GM18511 (cell line): ENCODE measurements at regions not wholly inside any gene's neighbourhood (a gene's known extent, or its start where the extent isn't known, plus 50 kb on each side); places are given as distances from the start of the nearest gene placed in this dataset.
A peak's percentile ranks its signal among the peaks of the same experiment; 100 is the strongest.
"Not testable (repeated sequence)": the region's sequence is repeated elsewhere in the genome, so short reads cannot be mapped to it uniquely, and the experiment has no call there.

Experiments
- ATAC-seq: cut with Tn5 transposase; IDR thresholded peaks from one replicate; pipeline ENCODE4 v1.9.1; 2021; ENCODE audit warnings: mild to moderate bottlenecking, moderate library complexity; ENCODE audit not compliant: unreplicated experiment

GRCh38 chr14:42481714-42482113 lies 875.0 kb downstream of the LRFN5 start:
- not testable (repeated sequence) for ATAC-seq

GRCh38 chr14:42480255-42480654 lies 873.6 kb downstream of the LRFN5 start:
- peak; percentile 75 for ATAC-seq

GRCh38 chr14:42475289-42475688 lies 868.6 kb downstream of the LRFN5 start:
- ATAC-seq = no peak

- ATAC-seq = peak; percentile 21
Measured at GRCh38 chr14:42470427-42470719, 863.7 kb downstream of the LRFN5 start.

GRCh38 chr14:42469637-42470426 lies 863.2 kb downstream of the LRFN5 start:
- ATAC-seq = peak; percentile 69

- no peak for ATAC-seq
Measured at GRCh38 chr14:42460673-42461072, 854.0 kb downstream of the LRFN5 start.

GRCh38 chr14:42459171-42459685 lies 852.6 kb downstream of the LRFN5 start:
- ATAC-seq = no peak

GRCh38 chr14:42441615-42442014 lies 834.9 kb downstream of the LRFN5 start:
- no peak for ATAC-seq

- peak; percentile 46 for ATAC-seq
Measured at GRCh38 chr14:42437809-42438208, 831.1 kb downstream of the LRFN5 start.

- ATAC-seq = no peak
Measured at GRCh38 chr14:42429401-42429800, 822.7 kb downstream of the LRFN5 start.

GRCh38 chr14:42428996-42429395 lies 822.3 kb downstream of the LRFN5 start:
- peak; percentile 99 for ATAC-seq

GRCh38 chr14:42424501-42424900 lies 817.8 kb downstream of the LRFN5 start:
- no peak for ATAC-seq

GRCh38 chr14:42421377-42422078 lies 814.9 kb downstream of the LRFN5 start:
- peak; percentile 85 for ATAC-seq

GRCh38 chr14:42420071-42420470 lies 813.4 kb downstream of the LRFN5 start:
- ATAC-seq = no peak

GRCh38 chr14:42407153-42407552 lies 800.5 kb downstream of the LRFN5 start:
- ATAC-seq = peak; percentile 79

GRCh38 chr14:42391146-42391834 lies 784.6 kb downstream of the LRFN5 start:
- ATAC-seq = peak; percentile 87

GRCh38 chr14:42378880-42379279 lies 772.2 kb downstream of the LRFN5 start:
- no peak for ATAC-seq

GRCh38 chr14:42378274-42378673 lies 771.6 kb downstream of the LRFN5 start:
- ATAC-seq = no peak

GRCh38 chr14:42374332-42374731 lies 767.7 kb downstream of the LRFN5 start:
- ATAC-seq = no peak

GRCh38 chr14:42370056-42370455 lies 763.4 kb downstream of the LRFN5 start:
- ATAC-seq = no peak

- no peak for ATAC-seq
Measured at GRCh38 chr14:42368234-42368633, 761.6 kb downstream of the LRFN5 start.

- peak; percentile 99 for ATAC-seq
Measured at GRCh38 chr14:42353315-42353714, 746.6 kb downstream of the LRFN5 start.
